ENCODE measurements at regions not wholly inside any gene's neighbourhood (a gene's known extent, or its start where the extent isn't known, plus 50 kb on each side); places are given as distances from the start of the nearest gene placed in this dataset.

GRCh38 chr3:10674578-10674977, 141.4 kb upstream of the SLC6A11 start:
- TF ChIP-seq, protein P1, sequence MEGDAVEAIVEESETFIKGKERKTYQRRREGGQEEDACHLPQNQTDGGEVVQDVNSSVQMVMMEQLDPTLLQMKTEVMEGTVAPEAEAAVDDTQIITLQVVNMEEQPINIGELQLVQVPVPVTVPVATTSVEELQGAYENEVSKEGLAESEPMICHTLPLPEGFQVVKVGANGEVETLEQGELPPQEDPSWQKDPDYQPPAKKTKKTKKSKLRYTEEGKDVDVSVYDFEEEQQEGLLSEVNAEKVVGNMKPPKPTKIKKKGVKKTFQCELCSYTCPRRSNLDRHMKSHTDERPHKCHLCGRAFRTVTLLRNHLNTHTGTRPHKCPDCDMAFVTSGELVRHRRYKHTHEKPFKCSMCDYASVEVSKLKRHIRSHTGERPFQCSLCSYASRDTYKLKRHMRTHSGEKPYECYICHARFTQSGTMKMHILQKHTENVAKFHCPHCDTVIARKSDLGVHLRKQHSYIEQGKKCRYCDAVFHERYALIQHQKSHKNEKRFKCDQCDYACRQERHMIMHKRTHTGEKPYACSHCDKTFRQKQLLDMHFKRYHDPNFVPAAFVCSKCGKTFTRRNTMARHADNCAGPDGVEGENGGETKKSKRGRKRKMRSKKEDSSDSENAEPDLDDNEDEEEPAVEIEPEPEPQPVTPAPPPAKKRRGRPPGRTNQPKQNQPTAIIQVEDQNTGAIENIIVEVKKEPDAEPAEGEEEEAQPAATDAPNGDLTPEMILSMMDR (IDR thresholded peaks at IDR 0.05): no peak
- TF ChIP-seq EZH2 (IDR thresholded peaks at IDR 0.05) (no peak), EZH2phosphoT487 (IDR thresholded peaks at IDR 0.05) (no peak)
